ENCODE measurements at regions not wholly inside any gene's neighbourhood (a gene's known extent, or its start where the extent isn't known, plus 50 kb on each side); places are given as distances from the start of the nearest gene placed in this dataset.

GRCh38 chr2:17373741-17374140, 144.5 kb downstream of the RAD51AP2 start:
- H3K9me3 ChIP-seq (ENCODE audit: control insufficient read depth, insufficient read depth, low read depth, low read length): no peaks in the 10 kb centered on the region
- intact Hi-C loops (cut with micrococcal nuclease; ENCODE audit: unreplicated experiment) (no loop called here), in situ Hi-C loops (cut with HindIII; ENCODE audit: low pct_unique_long_range_greater_than_20kb, low sequenced_read_pairs) (no loop called here)
- no peak overlapping the region for H3K27ac ChIP-seq (ENCODE audit: low read length)
- ATAC-seq: no peak
- H3K27me3 ChIP-seq (ENCODE audit: control insufficient read depth, insufficient read depth, low read length): no peaks in the 10 kb centered on the region
- H3K36me3 ChIP-seq (ENCODE audit: control insufficient read depth, insufficient read depth, low read length): no peaks in the 10 kb centered on the region
- DNase-seq (ENCODE audit: low read depth, low spot score): no peak
- no peaks in the 10 kb centered on the region for H3K4me1 ChIP-seq (ENCODE audit: control insufficient read depth, insufficient read depth, low read length)
- BruUV-seq (replicated peaks): no TSS peak
- TF ChIP-seq TCF7L2 (IDR thresholded peaks at IDR 0.05; ENCODE audit: low read depth, low read length): no peak
- no peak for TF ChIP-seq REST (IDR thresholded peaks at IDR 0.05; ENCODE audit: insufficient read depth in 1 of 2, low read depth in 2 of 2, low read length in 1 of 2)
- no peak for TF ChIP-seq CTCF (IDR thresholded peaks at IDR 0.05)
- TF ChIP-seq POLR2AphosphoS5 (IDR thresholded peaks at IDR 0.05; ENCODE audit: low read depth, low read length): no peak
- TF ChIP-seq SIN3A (IDR thresholded peaks at IDR 0.05; ENCODE audit: borderline replicate concordance, insufficient read depth, low read depth, low read length): no peak
- POLR2A ChIA-PET: no interaction called here
- no peak overlapping the region for H3K4me3 ChIP-seq (ENCODE audit: low read depth in 2 of 2, low read length in 2 of 2)
- CTCF ChIA-PET: no interaction called here

- Histone ChIP-seq H3K4me3 (ENCODE audit: low read depth in 2 of 2, low read length in 2 of 2) (no peak overlapping the region), H3K9me3 (ENCODE audit: control insufficient read depth, insufficient read depth, low read depth, low read length) (no peaks in the 10 kb centered on the region), H3K27me3 (ENCODE audit: control insufficient read depth, insufficient read depth, low read length) (no peaks in the 10 kb centered on the region), H3K36me3 (ENCODE audit: control insufficient read depth, insufficient read depth, low read length) (no peaks in the 10 kb centered on the region), H3K4me1 (ENCODE audit: control insufficient read depth, insufficient read depth, low read length) (no peaks in the 10 kb centered on the region), H3K27ac (ENCODE audit: low read length) (no peak overlapping the region)
- DNase-seq (ENCODE audit: low read depth, low spot score) (no peak), ATAC-seq (no peak)
- BruUV-seq (replicated peaks): no TSS peak
- CTCF ChIA-PET: no interaction called here
- intact Hi-C loops (cut with micrococcal nuclease; ENCODE audit: unreplicated experiment): no loop called here
- in situ Hi-C loops (cut with HindIII; ENCODE audit: low pct_unique_long_range_greater_than_20kb, low sequenced_read_pairs): no loop called here
- POLR2A ChIA-PET: no interaction called here
- TF ChIP-seq CTCF (IDR thresholded peaks at IDR 0.05): no peak
- TF ChIP-seq SIN3A (IDR thresholded peaks at IDR 0.05; ENCODE audit: borderline replicate concordance, insufficient read depth, low read depth, low read length): no peak
- no peak for TF ChIP-seq POLR2AphosphoS5 (IDR thresholded peaks at IDR 0.05; ENCODE audit: low read depth, low read length)
- no peak for TF ChIP-seq REST (IDR thresholded peaks at IDR 0.05; ENCODE audit: insufficient read depth in 1 of 2, low read depth in 2 of 2, low read length in 1 of 2)
- no peak for TF ChIP-seq TCF7L2 (IDR thresholded peaks at IDR 0.05; ENCODE audit: low read depth, low read length)
Observed at GRCh38 chr2:17373041-17373440, 145.2 kb downstream of the RAD51AP2 start.

Data from Panc1 (cell line).